Omental fat pad (tissue), 3 donors: ENCODE measurements at regions not wholly inside any gene's neighbourhood (a gene's known extent, or its start where the extent isn't known, plus 50 kb on each side); places are given as distances from the start of the nearest gene placed in this dataset.

Experiments
- ATAC-seq: fragments of 150-250 bp; one replicate; pipeline ENCODE4 v1.9.1; 2016; ENCODE audit warnings: mild to moderate bottlenecking, moderate library complexity; ENCODE audit not compliant: low FRiP score
- DNase-seq: peaks from one replicate; pipeline ENCODE4 v3.0.0-alpha.2; 2019; ENCODE audit warnings: low spot score
- TF ChIP-seq, protein P1 (sequence below), 3 donors: fragments of 450-650 bp; IDR thresholded peaks; one replicate each; pipeline ENCODE4 v1.5.1; 2016 to 2017; ENCODE audit warnings: antibody characterized with exemption in 3 of 3, mild to moderate bottlenecking in 3 of 3, moderate library complexity in 2 of 3

- ATAC-seq (no peak), DNase-seq (no peak)
- TF ChIP-seq, protein P1, sequence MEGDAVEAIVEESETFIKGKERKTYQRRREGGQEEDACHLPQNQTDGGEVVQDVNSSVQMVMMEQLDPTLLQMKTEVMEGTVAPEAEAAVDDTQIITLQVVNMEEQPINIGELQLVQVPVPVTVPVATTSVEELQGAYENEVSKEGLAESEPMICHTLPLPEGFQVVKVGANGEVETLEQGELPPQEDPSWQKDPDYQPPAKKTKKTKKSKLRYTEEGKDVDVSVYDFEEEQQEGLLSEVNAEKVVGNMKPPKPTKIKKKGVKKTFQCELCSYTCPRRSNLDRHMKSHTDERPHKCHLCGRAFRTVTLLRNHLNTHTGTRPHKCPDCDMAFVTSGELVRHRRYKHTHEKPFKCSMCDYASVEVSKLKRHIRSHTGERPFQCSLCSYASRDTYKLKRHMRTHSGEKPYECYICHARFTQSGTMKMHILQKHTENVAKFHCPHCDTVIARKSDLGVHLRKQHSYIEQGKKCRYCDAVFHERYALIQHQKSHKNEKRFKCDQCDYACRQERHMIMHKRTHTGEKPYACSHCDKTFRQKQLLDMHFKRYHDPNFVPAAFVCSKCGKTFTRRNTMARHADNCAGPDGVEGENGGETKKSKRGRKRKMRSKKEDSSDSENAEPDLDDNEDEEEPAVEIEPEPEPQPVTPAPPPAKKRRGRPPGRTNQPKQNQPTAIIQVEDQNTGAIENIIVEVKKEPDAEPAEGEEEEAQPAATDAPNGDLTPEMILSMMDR (IDR thresholded peaks at IDR 0.05) = no peak
Measured at GRCh38 chr3:163809540-163809993, 1268.7 kb downstream of the SI start.

DNA sequence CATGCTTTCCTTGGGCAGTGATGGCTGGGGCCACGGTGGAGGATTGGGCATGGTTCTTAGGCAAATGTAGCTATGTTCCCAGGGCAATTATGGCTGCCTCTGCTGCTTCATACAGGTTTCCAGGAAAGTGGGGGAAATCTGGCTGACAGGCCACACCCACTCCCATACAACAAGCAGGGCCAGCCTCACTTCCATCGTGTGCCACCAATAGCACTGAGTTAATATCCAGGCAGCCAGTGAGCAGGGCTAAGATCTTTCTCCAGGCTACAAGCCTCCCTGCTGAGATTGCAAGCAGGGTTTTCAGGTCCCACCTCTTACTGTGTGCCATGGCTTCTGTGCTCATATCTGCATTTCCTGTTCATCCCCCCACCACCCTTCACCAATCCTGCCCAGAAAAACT, 1291.9 kb downstream of the SI start:
- ATAC-seq (no peak), DNase-seq (no peak)
- TF ChIP-seq, protein P1 (IDR thresholded peaks at IDR 0.05) = no peak

DNA sequence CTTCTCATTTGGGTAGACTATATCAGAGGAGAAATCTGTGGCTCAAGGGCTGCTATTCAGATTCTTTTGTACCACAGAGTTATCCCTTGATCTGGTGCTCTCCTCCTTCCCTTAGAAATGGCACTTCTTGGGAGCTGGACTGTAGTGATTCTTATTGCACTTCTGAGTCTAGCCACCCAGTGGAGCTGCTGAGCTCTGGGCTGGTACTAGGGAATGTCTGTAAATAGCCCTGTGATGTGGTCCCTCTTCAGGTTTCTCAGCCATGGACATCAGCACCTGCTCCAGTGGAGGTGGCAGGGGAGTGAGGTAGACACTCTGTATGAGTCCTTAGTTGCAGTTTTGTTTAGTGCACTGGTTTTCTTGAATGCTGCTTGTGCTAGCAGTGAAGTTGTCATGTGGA, 1292.6 kb downstream of the SI start:
- DNase-seq = no peak
- TF ChIP-seq, protein P1 (IDR thresholded peaks at IDR 0.05) = no peak
- no peak for ATAC-seq

- no peak for DNase-seq
- TF ChIP-seq, protein P1 (IDR thresholded peaks at IDR 0.05) = no peak
- ATAC-seq = no peak
Measured at GRCh38 chr3:163779396-163780344, 1298.6 kb downstream of the SI start.

DNA sequence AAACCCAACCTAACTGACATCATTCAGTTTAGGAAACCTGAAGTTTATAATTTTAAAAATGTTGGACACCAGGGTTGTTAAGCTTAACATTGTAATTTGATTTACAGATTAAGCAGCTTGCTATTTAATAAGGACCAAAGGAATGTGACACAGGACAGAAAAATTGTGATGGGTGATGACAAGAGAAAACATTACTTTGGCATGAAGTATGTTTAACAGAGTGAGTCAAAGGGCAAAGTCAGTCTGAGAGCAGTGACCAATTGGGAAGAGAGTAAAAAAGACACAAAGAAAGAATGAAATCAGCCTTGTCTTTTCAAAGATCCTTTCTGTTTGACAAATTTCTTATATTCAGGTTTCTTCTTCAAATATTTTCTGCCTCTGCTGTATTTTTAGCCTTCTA, 1301.6 kb downstream of the SI start:
- ATAC-seq (no peak), DNase-seq (no peak)
- TF ChIP-seq, protein P1 (IDR thresholded peaks at IDR 0.05) = no peak

- no peak for DNase-seq
- TF ChIP-seq, protein P1 (IDR thresholded peaks at IDR 0.05) = no peak
- no peak for ATAC-seq
Measured at GRCh38 chr3:163773136-163773535, 1305.2 kb downstream of the SI start.

GRCh38 chr3:163768048-163768447, 1310.2 kb downstream of the SI start:
- DNase-seq = no peak
- no peak for ATAC-seq
- TF ChIP-seq, protein P1 (IDR thresholded peaks at IDR 0.05) = no peak
